RWPE1 (cell line): ENCODE measurements at regions not wholly inside any gene's neighbourhood (a gene's known extent, or its start where the extent isn't known, plus 50 kb on each side); places are given as distances from the start of the nearest gene placed in this dataset.

ENCODE experiments used
- CTCF ChIA-PET: fragments of 350-600 bp; sonication (Branson Sonifier 250); formaldehyde crosslinking; extraction: SDS; loops from one replicate; lab custom pipeline; 2021; lab: Yijun Ruan, JAX
- POLR2A ChIA-PET: fragments of 400-600 bp; formaldehyde crosslinking; extraction: SDS; loops from one replicate; lab custom pipeline; 2020; ENCODE audit warnings: antibody characterized with exemption; ENCODE audit not compliant: low non-redundant PET; lab: Yijun Ruan, JAX
- DNase-seq: peaks from one replicate; pipeline ENCODE4 v3.0.0; 2012; ENCODE audit warnings: low spot score
- H3K27ac ChIP-seq: fragments of 450-650 bp; 2 replicates; pipeline ENCODE4 v1.5.1; 2017
- TF ChIP-seq, protein P1 (sequence below): fragments of 450-650 bp; conservative IDR thresholded peaks from 2 replicates; pipeline ENCODE4 v1.5.1; 2017; ENCODE audit warnings: low read depth, mild to moderate bottlenecking

GRCh38 chr3:18279226-18279737, 145.9 kb downstream of the SATB1 start:
- H3K27ac ChIP-seq: no peak overlapping the region
- POLR2A ChIA-PET: no interaction called here
- TF ChIP-seq, protein P1, sequence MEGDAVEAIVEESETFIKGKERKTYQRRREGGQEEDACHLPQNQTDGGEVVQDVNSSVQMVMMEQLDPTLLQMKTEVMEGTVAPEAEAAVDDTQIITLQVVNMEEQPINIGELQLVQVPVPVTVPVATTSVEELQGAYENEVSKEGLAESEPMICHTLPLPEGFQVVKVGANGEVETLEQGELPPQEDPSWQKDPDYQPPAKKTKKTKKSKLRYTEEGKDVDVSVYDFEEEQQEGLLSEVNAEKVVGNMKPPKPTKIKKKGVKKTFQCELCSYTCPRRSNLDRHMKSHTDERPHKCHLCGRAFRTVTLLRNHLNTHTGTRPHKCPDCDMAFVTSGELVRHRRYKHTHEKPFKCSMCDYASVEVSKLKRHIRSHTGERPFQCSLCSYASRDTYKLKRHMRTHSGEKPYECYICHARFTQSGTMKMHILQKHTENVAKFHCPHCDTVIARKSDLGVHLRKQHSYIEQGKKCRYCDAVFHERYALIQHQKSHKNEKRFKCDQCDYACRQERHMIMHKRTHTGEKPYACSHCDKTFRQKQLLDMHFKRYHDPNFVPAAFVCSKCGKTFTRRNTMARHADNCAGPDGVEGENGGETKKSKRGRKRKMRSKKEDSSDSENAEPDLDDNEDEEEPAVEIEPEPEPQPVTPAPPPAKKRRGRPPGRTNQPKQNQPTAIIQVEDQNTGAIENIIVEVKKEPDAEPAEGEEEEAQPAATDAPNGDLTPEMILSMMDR: no peak
- CTCF ChIA-PET: no interaction called here
- no peak for DNase-seq

- H3K27ac ChIP-seq: no peak overlapping the region
- CTCF ChIA-PET: no interaction called here
- DNase-seq: no peak
- TF ChIP-seq, protein P1: no peak
- POLR2A ChIA-PET: no interaction called here
These were observed 160.3 kb downstream of the SATB1 start for GRCh38 chr3:18264853-18265252.

DNA sequence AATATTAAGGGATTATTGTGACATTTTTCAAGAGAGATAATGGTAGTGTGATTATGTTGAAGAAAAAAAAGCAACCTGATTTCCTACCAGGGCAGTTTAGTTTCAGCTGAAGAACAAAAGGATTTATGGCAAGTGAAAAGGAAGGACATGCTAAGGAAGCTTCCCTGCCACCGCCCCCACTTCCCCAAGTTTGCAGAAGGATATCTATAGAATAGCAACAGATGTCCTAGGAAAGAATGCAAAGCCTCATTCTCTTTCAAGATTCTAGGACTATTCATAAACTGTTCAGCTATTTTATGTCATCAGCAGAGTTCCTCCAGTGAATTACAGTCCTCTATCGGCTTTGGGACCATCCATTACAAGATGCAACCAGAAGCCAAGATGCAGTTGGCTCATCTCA, 160.8 kb downstream of the SATB1 start:
- TF ChIP-seq, protein P1: no peak
- H3K27ac ChIP-seq: no peak overlapping the region
- POLR2A ChIA-PET: no interaction called here
- CTCF ChIA-PET: no interaction called here
- no peak for DNase-seq

DNA sequence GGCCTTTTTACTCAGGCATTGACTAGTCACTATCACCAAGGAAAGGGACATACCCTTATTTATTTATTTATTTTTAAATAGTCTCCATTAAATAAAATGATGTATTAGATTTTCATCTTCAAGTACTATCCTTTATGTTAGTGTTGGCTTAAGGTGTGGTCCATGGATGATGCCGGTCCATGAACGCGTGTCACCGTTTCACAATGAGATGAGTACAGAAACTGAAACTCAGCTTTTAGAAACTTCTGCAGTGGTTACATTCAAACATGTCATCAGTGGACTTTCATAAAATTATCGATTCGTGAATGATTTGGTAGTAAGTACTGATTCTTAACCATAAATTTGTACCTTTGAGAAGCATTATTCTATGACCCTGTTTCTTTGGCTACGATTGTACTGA, 166.6 kb downstream of the SATB1 start:
- ChIA-PET POLR2A (no interaction called here), CTCF (no interaction called here)
- no peak overlapping the region for H3K27ac ChIP-seq
- TF ChIP-seq, protein P1: no peak
- no peak for DNase-seq

DNA sequence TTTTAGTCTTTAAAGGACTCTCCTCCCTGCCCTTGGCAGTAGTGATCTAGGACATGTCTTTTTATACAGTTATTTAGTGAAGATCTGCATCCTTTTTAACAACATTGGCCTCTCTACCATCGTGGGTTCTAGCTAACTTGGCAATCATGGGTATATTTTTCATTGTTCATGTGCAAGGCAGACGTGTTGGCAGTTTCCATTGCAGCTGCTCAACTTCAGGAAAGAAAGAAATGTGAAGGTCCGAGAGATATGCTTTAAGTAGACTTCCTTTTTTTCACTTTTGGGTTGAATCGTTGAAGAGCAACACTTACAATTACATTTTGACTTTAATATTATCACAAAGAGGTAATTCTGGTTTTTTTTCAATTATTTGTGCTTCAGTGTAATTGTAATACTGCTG, 172.6 kb downstream of the SATB1 start:
- POLR2A ChIA-PET: no interaction called here
- CTCF ChIA-PET: no interaction called here
- TF ChIP-seq, protein P1: no peak
- no peak overlapping the region for H3K27ac ChIP-seq
- no peak for DNase-seq

DNA sequence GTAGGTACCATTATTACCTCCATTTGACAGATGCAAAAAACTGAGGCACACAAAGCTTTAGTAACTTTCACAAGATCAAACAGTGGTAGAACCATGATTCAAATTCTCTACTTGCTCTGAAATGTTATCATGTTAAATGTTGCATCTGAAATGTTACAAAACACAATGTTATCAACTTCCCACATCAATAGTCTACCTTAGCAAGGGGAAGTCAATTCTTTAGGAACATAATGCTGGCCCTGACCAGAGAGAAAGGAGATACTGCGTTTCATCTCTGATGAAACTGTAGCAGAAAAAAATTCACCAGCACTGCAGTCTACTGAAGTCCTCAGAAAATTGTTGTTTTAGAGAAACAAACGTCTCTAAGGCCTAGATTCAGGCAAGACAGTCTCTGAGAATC, 174.1 kb downstream of the SATB1 start:
- DNase-seq: no peak
- POLR2A ChIA-PET: no interaction called here
- CTCF ChIA-PET: interaction anchor here (0.7 to 1.0 kb wide), 2 partner anchors 11 to 216 kb away, joined by 3 to 4 read pairs; no protein-coding TSS in a partner anchor
- TF ChIP-seq, protein P1: no peak
- no peak overlapping the region for H3K27ac ChIP-seq
